H9 (cell line): ENCODE measurements at regions not wholly inside any gene's neighbourhood (a gene's known extent, or its start where the extent isn't known, plus 50 kb on each side); places are given as distances from the start of the nearest gene placed in this dataset.

ENCODE experiments used
- DNase-seq: peaks from one replicate; pipeline ENCODE4 v3.0.0-alpha.2; 2017
- H2AFZ ChIP-seq: one replicate; pipeline ENCODE4 v1.6.1; 2013; ENCODE audit warnings: mild to moderate bottlenecking, low read length, control low read depth, moderate library complexity
- H2AK5ac ChIP-seq: 2 replicates; pipeline ENCODE4 v1.6.1; 2013; ENCODE audit warnings: low read length, control low read depth, mixed read lengths; ENCODE audit not compliant: insufficient read length
- H2BK120ac ChIP-seq: one replicate; pipeline ENCODE4 v1.6.1; 2013; ENCODE audit warnings: low read depth, mild to moderate bottlenecking, low read length, control low read depth, inconsistent platforms; ENCODE audit not compliant: poor library complexity, severe bottlenecking
- H2BK12ac ChIP-seq: 2 replicates; pipeline ENCODE4 v1.6.1; 2013; ENCODE audit warnings: low read length, control low read depth, mixed read lengths, low read depth; ENCODE audit not compliant: insufficient read length
- H2BK15ac ChIP-seq: 2 replicates; pipeline ENCODE4 v1.6.1; 2013; ENCODE audit warnings: low read depth, low read length, control low read depth
- H2BK20ac ChIP-seq: one replicate; pipeline ENCODE4 v1.6.1; 2013; ENCODE audit warnings: low read depth, mild to moderate bottlenecking, low read length, control low read depth, inconsistent platforms; ENCODE audit not compliant: poor library complexity, severe bottlenecking
- H2BK5ac ChIP-seq: 2 replicates; pipeline ENCODE4 v1.6.1; 2013; ENCODE audit warnings: low read length, control low read depth, mixed read lengths; ENCODE audit not compliant: insufficient read length
- H3K14ac ChIP-seq: 2 replicates; pipeline ENCODE4 v1.6.1; 2013; ENCODE audit warnings: low read length, control low read depth; ENCODE audit not compliant: insufficient read depth
- H3K18ac ChIP-seq: 2 replicates; pipeline ENCODE4 v1.6.1; 2013; ENCODE audit warnings: low read depth, mild to moderate bottlenecking, mixed read lengths, low read length, control low read depth; ENCODE audit not compliant: insufficient read length
- H3K23ac ChIP-seq: 2 replicates; pipeline ENCODE4 v1.6.1; 2013; ENCODE audit warnings: low read length, control low read depth, mixed read lengths, low read depth; ENCODE audit not compliant: insufficient read length
- H3K23me2 ChIP-seq: 2 replicates; pipeline ENCODE4 v1.6.1; 2013; ENCODE audit warnings: low read depth, mild to moderate bottlenecking, mixed read lengths, low read length, control low read depth; ENCODE audit not compliant: insufficient read length, poor library complexity, severe bottlenecking
- H3K27ac ChIP-seq: 2 replicates; pipeline ENCODE4 v1.5.1; 2013; ENCODE audit warnings: low read length, control low read depth, mixed read lengths, low read depth; ENCODE audit not compliant: insufficient read length
- H3K27me3 ChIP-seq: 2 replicates; pipeline ENCODE4 v1.6.1; 2013; ENCODE audit warnings: low read length, control low read depth, inconsistent platforms; ENCODE audit not compliant: insufficient read depth
- H3K4ac ChIP-seq: 2 replicates; pipeline ENCODE4 v1.6.1; 2013; ENCODE audit warnings: low read depth, mild to moderate bottlenecking, control low read depth, inconsistent platforms, low read length, moderate library complexity
- H3K4me1 ChIP-seq: 2 replicates; pipeline ENCODE4 v1.6.1; 2013; ENCODE audit warnings: low read length, control low read depth, inconsistent platforms; ENCODE audit not compliant: insufficient read depth
- H3K4me2 ChIP-seq: 2 replicates; pipeline ENCODE4 v1.6.1; 2013; ENCODE audit warnings: low read length, control low read depth, mixed read lengths; ENCODE audit not compliant: insufficient read length, insufficient read depth
- H3K56ac ChIP-seq: 2 replicates; pipeline ENCODE4 v1.6.1; 2013; ENCODE audit warnings: low read depth, mild to moderate bottlenecking, mixed read lengths, low read length, control low read depth; ENCODE audit not compliant: insufficient read length
- H3K79me1 ChIP-seq: 2 replicates; pipeline ENCODE4 v1.6.1; 2013; ENCODE audit warnings: low read depth, mild to moderate bottlenecking, moderate library complexity, low read length, control low read depth, inconsistent platforms; ENCODE audit not compliant: insufficient read depth, poor library complexity, severe bottlenecking
- H3K79me2 ChIP-seq: 2 replicates; pipeline ENCODE4 v1.6.1; 2013; ENCODE audit warnings: low read length, control low read depth, inconsistent platforms; ENCODE audit not compliant: insufficient read depth
- H3K9ac ChIP-seq: 2 replicates; pipeline ENCODE4 v1.6.1; 2013; ENCODE audit warnings: low read length, control low read depth, mixed read lengths; ENCODE audit not compliant: insufficient read length; ENCODE audit errors: extremely low read depth
- H3K9me3 ChIP-seq: one replicate; pipeline ENCODE4 v1.6.1; 2013; ENCODE audit warnings: low read depth, low read length, inconsistent platforms; ENCODE audit not compliant: control insufficient read depth
- H3T11ph ChIP-seq: one replicate; pipeline ENCODE4 v1.6.1; 2013; ENCODE audit warnings: mild to moderate bottlenecking, low read length, control low read depth, inconsistent platforms
- H4K20me1 ChIP-seq: one replicate; pipeline ENCODE4 v1.6.1; 2013; ENCODE audit not compliant: control insufficient read depth, insufficient read length, insufficient read depth
- H4K5ac ChIP-seq: 2 replicates; pipeline ENCODE4 v1.6.1; 2013; ENCODE audit warnings: low read depth, mild to moderate bottlenecking, mixed read lengths, low read length, control low read depth; ENCODE audit not compliant: insufficient read length
- H4K8ac ChIP-seq: replicated peaks from 2 replicates; pipeline ENCODE4 v1.6.1; 2013; ENCODE audit warnings: low read length, control low read depth, mixed read lengths, low read depth; ENCODE audit not compliant: insufficient read length
- H4K91ac ChIP-seq: 2 replicates; pipeline ENCODE4 v1.6.1; 2013; ENCODE audit warnings: low read depth, mild to moderate bottlenecking, moderate library complexity, mixed read lengths, low read length, control low read depth; ENCODE audit not compliant: insufficient read length
- H3K27ac Mint-ChIP-seq, 3 experiments: 2 replicates in 2 of 3; 3 replicates in 1 of 3; pipeline ENCODE4 v1.8.0; 2020 to 2021; ENCODE audit warnings: mixed read lengths in 3 of 3, mild to moderate bottlenecking in 1 of 3, moderate library complexity in 1 of 3
- H3K27me3 Mint-ChIP-seq: 2 replicates; pipeline ENCODE4 v1.8.0; 2021; ENCODE audit warnings: low read depth, mild to moderate bottlenecking, moderate library complexity, mixed read lengths
- H3K36me3 Mint-ChIP-seq, 3 experiments: 2 replicates in 2 of 3; 3 replicates in 1 of 3; pipeline ENCODE4 v1.8.0; 2020 to 2021; ENCODE audit warnings: low read depth in 3 of 3, mixed read lengths in 3 of 3; ENCODE audit not compliant: insufficient read depth in 1 of 3
- H3K4me1 Mint-ChIP-seq, 2 experiments: 2 replicates each; pipeline ENCODE4 v1.8.0; 2020; ENCODE audit warnings: mixed read lengths in 2 of 2
- H3K4me3 Mint-ChIP-seq, 2 experiments: 2 replicates in 1 of 2; 3 replicates in 1 of 2; pipeline ENCODE4 v1.8.0; 2020 to 2021; ENCODE audit warnings: mild to moderate bottlenecking in 2 of 2, mixed read lengths in 2 of 2, moderate library complexity in 1 of 2
- H3K9me3 Mint-ChIP-seq, 2 experiments: 2 replicates in 1 of 2; 3 replicates in 1 of 2; pipeline ENCODE4 v1.8.0; 2020; ENCODE audit warnings: mild to moderate bottlenecking in 2 of 2, mixed read lengths in 2 of 2, moderate library complexity in 1 of 2
- WGBS: extraction: QIAGEN DNeasy Blood & Tissue Kit; methylation state at CpG from one replicate; pipeline ENCODE4 v1.1.7; 2013; ENCODE audit warnings: missing lambda C conversion rate, low lambda C conversion rate, mixed read lengths; ENCODE audit not compliant: insufficient read length; ENCODE audit errors: extremely low coverage; 5-methylcytosine and 5-hydroxymethylcytosine counted together
- TF ChIP-seq, protein P1 (sequence below): fragments of 200-600 bp; sonication (generic); conservative IDR thresholded peaks from 3 replicates; pipeline ENCODE4 v1.8.0; 2021; ENCODE audit warnings: antibody characterized with exemption, mild to moderate bottlenecking

DNA sequence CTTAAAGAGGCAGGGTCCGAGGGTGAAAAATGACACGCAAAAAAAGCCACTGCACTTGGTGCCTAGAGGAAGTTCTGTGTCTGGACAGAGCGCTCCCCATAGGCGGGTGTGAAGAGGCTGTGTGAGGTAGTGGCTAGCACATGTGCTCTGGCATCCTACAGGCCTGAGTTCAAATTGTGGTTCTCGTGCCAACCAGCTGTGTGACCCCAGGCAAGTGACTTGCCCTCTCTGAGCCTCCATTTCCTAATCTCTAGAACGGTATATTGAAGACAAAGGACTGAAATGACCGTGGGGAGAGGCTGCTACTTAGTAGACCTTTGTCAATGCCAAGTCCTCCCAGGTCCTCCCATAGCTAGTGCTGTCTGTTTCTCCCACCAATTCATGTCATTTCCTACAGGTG lies 79.1 kb upstream of the MYL10 start:
- Histone ChIP-seq H3K56ac (no peak overlapping the region), H3K14ac (no peak overlapping the region), H2BK12ac (no peak overlapping the region), H2BK120ac (no peak overlapping the region), H4K5ac (no peak overlapping the region), H3K23ac (no peak overlapping the region), H3K9me3 (no peaks in the 10 kb centered on the region), H3K27ac (no peak overlapping the region), H3K18ac (no peak overlapping the region), H3K9ac (no peak overlapping the region), H3T11ph (no peak overlapping the region), H4K8ac (no peak overlapping the region), H3K79me2 (no peaks in the 10 kb centered on the region), H3K4me1 (no peaks in the 10 kb centered on the region), H3K27me3 (no peaks in the 10 kb centered on the region), H4K91ac (no peak overlapping the region), H2BK15ac (no peak overlapping the region), H2BK20ac (no peak overlapping the region), H2AFZ (no peak overlapping the region), H2BK5ac (no peak overlapping the region), H3K79me1 (no peaks in the 10 kb centered on the region), H3K4ac (no peak overlapping the region), H4K20me1 (no peaks in the 10 kb centered on the region), H3K23me2 (no peaks in the 10 kb centered on the region), H3K4me2 (no peak overlapping the region), H2AK5ac (no peak overlapping the region)
- peaks cover 0 to 5% of the 10 kb centered on the region in 2 experiments; a peak in 1 of 4 replicates for H3K4me1 Mint-ChIP-seq
- DNase-seq: no peak
- H3K36me3 Mint-ChIP-seq: no peaks in the 10 kb centered on the region
- H3K4me3 Mint-ChIP-seq: no peak overlapping the region
- no peak overlapping the region for H3K27ac Mint-ChIP-seq
- H3K9me3 Mint-ChIP-seq: no peaks in the 10 kb centered on the region
- WGBS: no CpG with 5 or more reads among the region's 7 CpGs
- TF ChIP-seq, protein P1, sequence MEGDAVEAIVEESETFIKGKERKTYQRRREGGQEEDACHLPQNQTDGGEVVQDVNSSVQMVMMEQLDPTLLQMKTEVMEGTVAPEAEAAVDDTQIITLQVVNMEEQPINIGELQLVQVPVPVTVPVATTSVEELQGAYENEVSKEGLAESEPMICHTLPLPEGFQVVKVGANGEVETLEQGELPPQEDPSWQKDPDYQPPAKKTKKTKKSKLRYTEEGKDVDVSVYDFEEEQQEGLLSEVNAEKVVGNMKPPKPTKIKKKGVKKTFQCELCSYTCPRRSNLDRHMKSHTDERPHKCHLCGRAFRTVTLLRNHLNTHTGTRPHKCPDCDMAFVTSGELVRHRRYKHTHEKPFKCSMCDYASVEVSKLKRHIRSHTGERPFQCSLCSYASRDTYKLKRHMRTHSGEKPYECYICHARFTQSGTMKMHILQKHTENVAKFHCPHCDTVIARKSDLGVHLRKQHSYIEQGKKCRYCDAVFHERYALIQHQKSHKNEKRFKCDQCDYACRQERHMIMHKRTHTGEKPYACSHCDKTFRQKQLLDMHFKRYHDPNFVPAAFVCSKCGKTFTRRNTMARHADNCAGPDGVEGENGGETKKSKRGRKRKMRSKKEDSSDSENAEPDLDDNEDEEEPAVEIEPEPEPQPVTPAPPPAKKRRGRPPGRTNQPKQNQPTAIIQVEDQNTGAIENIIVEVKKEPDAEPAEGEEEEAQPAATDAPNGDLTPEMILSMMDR: no peak
- H3K27me3 Mint-ChIP-seq: no peaks in the 10 kb centered on the region; the same call in 1 of the 2 replicates
